DOHH2 (cell line): ENCODE measurements at regions not wholly inside any gene's neighbourhood (a gene's known extent, or its start where the extent isn't known, plus 50 kb on each side); places are given as distances from the start of the nearest gene placed in this dataset.

Experiments
- CTCF ChIP-seq: fragments of 200-600 bp; sonication (generic); IDR thresholded peaks from one replicate; pipeline ENCODE4 v1.5.1; 2014; ENCODE audit warnings: antibody characterized with exemption, mild to moderate bottlenecking, low read depth, low read length; ENCODE audit not compliant: poor library complexity, severe bottlenecking
- EZH2phosphoT487 ChIP-seq: fragments of 200-600 bp; sonication (generic); IDR thresholded peaks from 2 replicates; pipeline ENCODE4 v1.6.1; 2017; ENCODE audit warnings: borderline replicate concordance, mild to moderate bottlenecking, antibody characterized with exemption, low read length, moderate library complexity, mixed read lengths

DNA sequence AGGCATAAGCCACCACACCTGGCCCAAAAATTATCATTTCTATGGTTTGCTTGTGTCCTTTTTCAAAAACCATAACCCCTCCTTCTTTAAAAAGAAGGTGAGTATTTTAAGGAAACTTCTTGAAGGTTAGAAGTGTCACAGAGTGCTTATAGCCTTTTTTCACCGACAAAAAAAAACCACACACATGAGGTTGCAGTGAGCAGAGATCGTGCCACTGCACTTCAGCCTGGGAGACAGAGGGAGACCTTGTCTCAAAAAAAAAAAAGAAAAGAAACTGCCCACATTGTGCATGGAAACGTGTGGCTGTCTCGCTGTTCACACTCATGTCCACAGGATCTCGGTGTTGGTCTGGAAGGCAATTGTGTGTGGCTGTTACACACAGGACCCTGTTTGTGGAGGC is 157.4 kb upstream of the PFKP start:
- TF ChIP-seq CTCF (no peak), EZH2phosphoT487 (no peak)
